Ovary (tissue), 7 donors: ENCODE measurements at regions not wholly inside any gene's neighbourhood (a gene's known extent, or its start where the extent isn't known, plus 50 kb on each side); places are given as distances from the start of the nearest gene placed in this dataset.

Source experiments
- DNase-seq, 5 donors: peaks; one replicate each; pipeline ENCODE4 v3.0.0-alpha.2; 2019 to 2020
- H3K27ac ChIP-seq, 2 donors: fragments of 200-600 bp; one replicate each; pipeline versions ENCODE4 v1.5.1 to v1.8.0; 2019 to 2022
- H3K27me3 ChIP-seq: fragments of 200-600 bp; one replicate; pipeline ENCODE4 v1.8.0; 2022
- H3K36me3 ChIP-seq: fragments of 200-600 bp; sonication (generic); one replicate; pipeline ENCODE4 v1.5.1; 2019
- H3K4me1 ChIP-seq: one replicate; pipeline ENCODE4 v1.8.1; 2013; ENCODE audit warnings: mild to moderate bottlenecking, moderate library complexity; ENCODE audit not compliant: insufficient read depth
- H3K4me3 ChIP-seq: fragments of 200-600 bp; sonication (generic); one replicate; pipeline ENCODE4 v1.5.1; 2017
- H3K9me3 ChIP-seq, 2 donors: fragments of 200-600 bp in 1 of 2; sonication (generic) in 1 of 2; one replicate each; pipeline versions ENCODE4 v1.5.1 to v1.8.1; 2013 to 2019; ENCODE audit warnings: mild to moderate bottlenecking in 1 of 2, moderate library complexity in 1 of 2
- EP300 ChIP-seq: sonication (generic); formaldehyde crosslinking; IDR thresholded peaks from one replicate; pipeline ENCODE4 v1.6.1; 2017; ENCODE audit warnings: antibody characterized with exemption
- POLR2A ChIP-seq: fragments of 450-650 bp; IDR thresholded peaks from one replicate; pipeline ENCODE4 v1.6.1; 2017; ENCODE audit warnings: antibody characterized with exemption, mild to moderate bottlenecking, moderate library complexity
- WGBS, 3 donors: extraction: QIAGEN DNeasy Blood & Tissue Kit in 1 of 3; methylation state at CpG; one replicate each; pipeline versions ENCODE4 v1.1.5 to v1.1.7; 2013 to 2017; 5-methylcytosine and 5-hydroxymethylcytosine counted together
- intact Hi-C, 4 donors: fragments of 100-400 bp; cut with DNase I; formaldehyde crosslinking; loops; one replicate each; pipeline versions ENCODE4 v1.11.0 to v1.15.1; 2022 to 2023
- TF ChIP-seq, protein P1 (sequence below), 3 donors: fragments of 450-650 bp in 2 of 3; fragments of 200-600 bp in 1 of 3; IDR thresholded peaks; one replicate each; pipeline versions ENCODE4 v1.5.1 to v1.8.0; 2016 to 2022; ENCODE audit warnings: antibody characterized with exemption in 3 of 3, mild to moderate bottlenecking in 1 of 3
- donor health status: DM: no; HTN: no; CAD: no; lungs with moderate emphysema.
- donor health status: DM: no; HTN: no; CAD: no.
- donor health status: Bipolar disorder and iron deficiency.
- donor health status: DM: no; HTN: no; CAD: no.
- donor health status: DM: yes; HTN: yes; CAD: no.

DNA sequence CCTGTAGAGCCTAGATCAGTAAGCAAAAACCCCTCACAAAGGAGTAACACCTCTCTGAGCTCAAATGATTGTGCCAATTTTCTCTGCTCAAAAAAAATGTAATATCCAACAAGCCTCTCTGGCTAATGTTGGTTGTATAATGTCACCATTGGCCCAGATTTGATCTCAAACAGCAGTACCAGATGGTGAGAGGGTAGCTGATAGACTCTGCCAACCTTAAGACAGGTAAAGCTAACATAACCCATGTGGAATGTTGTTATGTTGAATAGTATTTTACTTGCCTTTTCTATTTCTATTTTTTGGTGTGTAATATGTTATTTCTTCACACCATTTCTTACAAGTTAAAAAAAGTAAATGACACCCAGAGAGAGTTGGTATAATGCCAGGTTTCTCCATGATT lies 166.7 kb upstream of the GUCY1A2 start:
- Histone ChIP-seq H3K9me3 (no peaks in the 10 kb centered on the region), H3K27ac (no peak overlapping the region), H3K36me3 (no peaks in the 10 kb centered on the region), H3K27me3 (no peaks in the 10 kb centered on the region), H3K4me3 (no peak overlapping the region), H3K4me1 (no peaks in the 10 kb centered on the region)
- DNase-seq, result no peak
- intact Hi-C loops, result no loop called here
- TF ChIP-seq EP300, result no peak
- TF ChIP-seq, protein P1, sequence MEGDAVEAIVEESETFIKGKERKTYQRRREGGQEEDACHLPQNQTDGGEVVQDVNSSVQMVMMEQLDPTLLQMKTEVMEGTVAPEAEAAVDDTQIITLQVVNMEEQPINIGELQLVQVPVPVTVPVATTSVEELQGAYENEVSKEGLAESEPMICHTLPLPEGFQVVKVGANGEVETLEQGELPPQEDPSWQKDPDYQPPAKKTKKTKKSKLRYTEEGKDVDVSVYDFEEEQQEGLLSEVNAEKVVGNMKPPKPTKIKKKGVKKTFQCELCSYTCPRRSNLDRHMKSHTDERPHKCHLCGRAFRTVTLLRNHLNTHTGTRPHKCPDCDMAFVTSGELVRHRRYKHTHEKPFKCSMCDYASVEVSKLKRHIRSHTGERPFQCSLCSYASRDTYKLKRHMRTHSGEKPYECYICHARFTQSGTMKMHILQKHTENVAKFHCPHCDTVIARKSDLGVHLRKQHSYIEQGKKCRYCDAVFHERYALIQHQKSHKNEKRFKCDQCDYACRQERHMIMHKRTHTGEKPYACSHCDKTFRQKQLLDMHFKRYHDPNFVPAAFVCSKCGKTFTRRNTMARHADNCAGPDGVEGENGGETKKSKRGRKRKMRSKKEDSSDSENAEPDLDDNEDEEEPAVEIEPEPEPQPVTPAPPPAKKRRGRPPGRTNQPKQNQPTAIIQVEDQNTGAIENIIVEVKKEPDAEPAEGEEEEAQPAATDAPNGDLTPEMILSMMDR (IDR thresholded peaks at IDR 0.05), result no peak

DNA sequence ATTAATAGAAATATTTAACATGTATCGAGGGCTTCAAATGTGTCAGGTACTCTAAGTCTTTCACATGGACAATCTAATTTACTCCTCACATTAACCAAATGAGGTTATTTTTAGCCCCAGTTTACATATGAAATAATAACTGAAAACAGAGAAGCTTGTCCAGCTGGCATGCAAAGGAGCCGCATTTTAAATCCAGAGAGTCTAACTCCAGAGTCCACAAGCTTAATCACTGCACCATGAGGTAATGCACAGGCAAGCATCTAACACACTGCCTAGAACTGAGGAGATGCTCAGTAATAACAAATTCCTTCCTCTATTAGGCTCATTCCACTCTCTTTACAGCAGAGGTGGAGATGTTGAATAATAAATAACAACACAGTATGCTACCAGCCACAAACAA lies 165.7 kb upstream of the GUCY1A2 start:
- no peaks in the 10 kb centered on the region for H3K36me3 ChIP-seq
- TF ChIP-seq EP300, result no peak
- TF ChIP-seq, protein P1 (IDR thresholded peaks at IDR 0.05), result no peak
- TF ChIP-seq POLR2A, result no peak
- DNase-seq, result no peak
- no peaks in the 10 kb centered on the region for H3K9me3 ChIP-seq
- H3K27me3 ChIP-seq, result no peaks in the 10 kb centered on the region
- WGBS, 3 donors, result 59 to 72% (median 60%) methylated on average over 2 of the region's 2 CpGs
- no peak overlapping the region for H3K4me3 ChIP-seq
- H3K4me1 ChIP-seq, result no peaks in the 10 kb centered on the region
- intact Hi-C loops, result no loop called here
- no peak overlapping the region for H3K27ac ChIP-seq

DNA sequence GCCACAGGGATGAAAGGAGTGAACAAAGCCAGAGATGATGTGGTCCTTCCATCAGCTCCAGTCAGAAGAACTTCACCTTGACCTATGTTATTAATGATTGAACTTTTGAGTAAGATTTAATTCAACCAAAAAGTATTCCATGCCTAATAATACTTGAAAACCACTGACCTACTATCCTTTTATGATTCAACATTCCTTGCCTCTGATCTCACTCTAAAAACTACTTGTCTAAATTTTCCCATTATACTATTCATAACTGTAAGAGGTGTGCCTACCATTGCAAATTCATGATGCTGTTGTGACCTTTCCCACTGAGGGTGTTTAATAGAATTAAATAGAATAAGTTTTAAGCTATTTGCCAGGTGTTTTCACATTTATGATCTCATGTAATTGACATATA lies 164.7 kb upstream of the GUCY1A2 start:
- no peaks in the 10 kb centered on the region for H3K9me3 ChIP-seq
- no peak for DNase-seq

DNA sequence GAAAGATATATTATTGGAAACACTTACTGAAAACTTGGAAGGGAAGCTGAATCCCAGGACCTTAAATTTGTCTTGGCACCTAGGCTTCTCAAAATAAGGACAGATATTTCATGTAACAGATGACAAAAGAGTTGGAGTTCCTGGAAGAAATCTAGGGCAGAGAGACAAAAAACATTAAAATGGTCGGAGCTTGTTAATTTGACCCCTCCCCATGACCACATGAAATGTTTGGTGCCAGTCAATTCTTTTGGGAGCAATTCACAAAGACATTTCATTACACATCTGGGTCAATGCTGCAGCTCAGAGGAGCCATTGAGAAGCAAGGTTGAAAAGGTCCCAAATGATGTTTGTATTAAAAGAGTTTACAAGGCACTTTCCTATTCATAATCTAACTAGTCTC lies 162.0 kb upstream of the GUCY1A2 start:
- no peaks in the 10 kb centered on the region for H3K36me3 ChIP-seq
- H3K4me1 ChIP-seq, result no peaks in the 10 kb centered on the region
- DNase-seq, result no peak
- TF ChIP-seq, protein P1 (IDR thresholded peaks at IDR 0.05), result no peak
- no peak for TF ChIP-seq EP300
- TF ChIP-seq POLR2A, result no peak
- 50 to 81% (median 61%) methylated on average over 1 of the region's 1 CpG for WGBS, 3 donors
- intact Hi-C loops, result no loop called here
- H3K4me3 ChIP-seq, result no peak overlapping the region
- H3K9me3 ChIP-seq, result no peaks in the 10 kb centered on the region
- H3K27me3 ChIP-seq, result no peaks in the 10 kb centered on the region
- H3K27ac ChIP-seq, result no peak overlapping the region

More for the DNA sequence above, 164.7 kb upstream of the GUCY1A2 start:
- TF ChIP-seq POLR2A (no peak), EP300 (no peak)
- TF ChIP-seq, protein P1 (IDR thresholded peaks at IDR 0.05), result no peak
- intact Hi-C loops, result no loop called here
- Histone ChIP-seq H3K36me3 (no peaks in the 10 kb centered on the region), H3K27ac (no peak overlapping the region), H3K4me1 (no peaks in the 10 kb centered on the region), H3K4me3 (no peak overlapping the region), H3K27me3 (no peaks in the 10 kb centered on the region)

DNA sequence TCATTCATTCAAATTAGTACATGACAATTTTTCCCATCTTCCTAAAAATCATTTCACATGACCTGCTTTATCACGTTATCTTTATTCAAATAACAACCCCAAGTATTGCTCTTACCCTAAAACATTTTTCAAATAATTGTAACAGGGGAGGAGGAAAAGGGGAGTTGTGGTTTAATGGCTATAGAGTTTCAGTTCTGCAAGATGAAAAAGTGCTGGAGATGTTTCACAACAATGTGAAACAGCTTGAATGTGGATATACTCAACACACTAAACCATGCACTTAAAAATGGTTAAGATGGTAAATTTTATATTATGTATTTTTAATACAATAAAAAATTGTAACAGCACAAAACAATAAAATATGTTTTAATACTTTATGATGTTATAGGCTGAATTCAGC lies 161.6 kb upstream of the GUCY1A2 start:
- H3K36me3 ChIP-seq, result no peaks in the 10 kb centered on the region
- no peaks in the 10 kb centered on the region for H3K4me1 ChIP-seq
- H3K27ac ChIP-seq, result no peak overlapping the region
- no peak for DNase-seq
- TF ChIP-seq POLR2A (no peak), EP300 (no peak)
- TF ChIP-seq, protein P1 (IDR thresholded peaks at IDR 0.05), result no peak
- 67 to 73% (median 71%) methylated on average over 1 of the region's 1 CpG for WGBS, 3 donors
- no peak overlapping the region for H3K4me3 ChIP-seq
- H3K27me3 ChIP-seq, result no peaks in the 10 kb centered on the region
- H3K9me3 ChIP-seq, result no peaks in the 10 kb centered on the region
- intact Hi-C loops, result no loop called here
